ENCODE measurements at regions not wholly inside any gene's neighbourhood (a gene's known extent, or its start where the extent isn't known, plus 50 kb on each side); places are given as distances from the start of the nearest gene placed in this dataset.

- no peak for TF ChIP-seq CTCF (IDR thresholded peaks at IDR 0.05)
- TF ChIP-seq EP300 (IDR thresholded peaks at IDR 0.05): no peak
- no peak for TF ChIP-seq POLR2AphosphoS5 (IDR thresholded peaks at IDR 0.05)
- TF ChIP-seq POLR2A (IDR thresholded peaks at IDR 0.05): no peak
Observed at GRCh38 chr16:65222049-65222448, 100.2 kb upstream of the CDH11 start.
